Ovary (tissue), 7 donors: ENCODE measurements at regions not wholly inside any gene's neighbourhood (a gene's known extent, or its start where the extent isn't known, plus 50 kb on each side); places are given as distances from the start of the nearest gene placed in this dataset.

Experiments used
- DNase-seq, 5 donors: peaks; one replicate each; pipeline ENCODE4 v3.0.0-alpha.2; 2019 to 2020
- H3K27ac ChIP-seq, 2 donors: fragments of 200-600 bp; one replicate each; pipeline versions ENCODE4 v1.5.1 to v1.8.0; 2019 to 2022
- H3K27me3 ChIP-seq: fragments of 200-600 bp; one replicate; pipeline ENCODE4 v1.8.0; 2022
- H3K36me3 ChIP-seq: fragments of 200-600 bp; sonication (generic); one replicate; pipeline ENCODE4 v1.5.1; 2019
- H3K4me1 ChIP-seq: one replicate; pipeline ENCODE4 v1.8.1; 2013; ENCODE audit warnings: mild to moderate bottlenecking, moderate library complexity; ENCODE audit not compliant: insufficient read depth
- H3K4me3 ChIP-seq: fragments of 200-600 bp; sonication (generic); one replicate; pipeline ENCODE4 v1.5.1; 2017
- H3K9me3 ChIP-seq, 2 donors: fragments of 200-600 bp in 1 of 2; sonication (generic) in 1 of 2; one replicate each; pipeline versions ENCODE4 v1.5.1 to v1.8.1; 2013 to 2019; ENCODE audit warnings: mild to moderate bottlenecking in 1 of 2, moderate library complexity in 1 of 2
- EP300 ChIP-seq: sonication (generic); formaldehyde crosslinking; IDR thresholded peaks from one replicate; pipeline ENCODE4 v1.6.1; 2017; ENCODE audit warnings: antibody characterized with exemption
- POLR2A ChIP-seq: fragments of 450-650 bp; IDR thresholded peaks from one replicate; pipeline ENCODE4 v1.6.1; 2017; ENCODE audit warnings: antibody characterized with exemption, mild to moderate bottlenecking, moderate library complexity
- WGBS, 3 donors: extraction: QIAGEN DNeasy Blood & Tissue Kit in 1 of 3; methylation state at CpG; one replicate each; pipeline versions ENCODE4 v1.1.5 to v1.1.7; 2013 to 2017; 5-methylcytosine and 5-hydroxymethylcytosine counted together
- intact Hi-C, 4 donors: fragments of 100-400 bp; cut with DNase I; formaldehyde crosslinking; loops; one replicate each; pipeline versions ENCODE4 v1.11.0 to v1.15.1; 2022 to 2023
- TF ChIP-seq, protein P1 (sequence below), 3 donors: fragments of 450-650 bp in 2 of 3; fragments of 200-600 bp in 1 of 3; IDR thresholded peaks; one replicate each; pipeline versions ENCODE4 v1.5.1 to v1.8.0; 2016 to 2022; ENCODE audit warnings: antibody characterized with exemption in 3 of 3, mild to moderate bottlenecking in 1 of 3
- donor health status: DM: no; HTN: no; CAD: no; lungs with moderate emphysema.
- donor health status: DM: no; HTN: no; CAD: no.
- donor health status: Bipolar disorder and iron deficiency.
- donor health status: DM: no; HTN: no; CAD: no.
- donor health status: DM: yes; HTN: yes; CAD: no.

DNA sequence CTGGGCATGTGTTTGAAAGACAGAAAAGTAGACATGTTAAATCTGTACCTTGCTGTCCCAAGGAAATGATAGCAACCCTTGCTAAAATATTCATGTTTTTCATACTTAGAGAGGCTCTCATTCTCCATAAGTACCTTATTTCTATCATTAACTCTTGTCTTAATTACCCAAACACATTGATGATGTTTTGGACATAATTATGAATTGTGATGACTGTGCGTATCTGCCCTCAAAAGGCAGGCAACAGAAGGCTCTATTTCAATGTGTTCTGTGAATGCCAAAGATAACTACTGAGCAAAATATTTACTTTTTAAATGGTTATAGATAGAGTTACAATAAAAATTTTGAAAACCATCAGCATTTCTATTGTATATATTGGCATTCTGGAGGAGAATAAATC lies 1263.8 kb downstream of the ZPLD1 start:
- no peak overlapping the region for H3K27ac ChIP-seq
- no peaks in the 10 kb centered on the region for H3K27me3 ChIP-seq
- no peaks in the 10 kb centered on the region for H3K9me3 ChIP-seq
- intact Hi-C loops = no loop called here
- H3K4me1 ChIP-seq = no peaks in the 10 kb centered on the region
- H3K4me3 ChIP-seq = no peak overlapping the region
- 53 to 81% (median 76%) methylated on average over 1 of the region's 1 CpG for WGBS, 3 donors
- no peaks in the 10 kb centered on the region for H3K36me3 ChIP-seq
- DNase-seq = no peak
- TF ChIP-seq, protein P1, sequence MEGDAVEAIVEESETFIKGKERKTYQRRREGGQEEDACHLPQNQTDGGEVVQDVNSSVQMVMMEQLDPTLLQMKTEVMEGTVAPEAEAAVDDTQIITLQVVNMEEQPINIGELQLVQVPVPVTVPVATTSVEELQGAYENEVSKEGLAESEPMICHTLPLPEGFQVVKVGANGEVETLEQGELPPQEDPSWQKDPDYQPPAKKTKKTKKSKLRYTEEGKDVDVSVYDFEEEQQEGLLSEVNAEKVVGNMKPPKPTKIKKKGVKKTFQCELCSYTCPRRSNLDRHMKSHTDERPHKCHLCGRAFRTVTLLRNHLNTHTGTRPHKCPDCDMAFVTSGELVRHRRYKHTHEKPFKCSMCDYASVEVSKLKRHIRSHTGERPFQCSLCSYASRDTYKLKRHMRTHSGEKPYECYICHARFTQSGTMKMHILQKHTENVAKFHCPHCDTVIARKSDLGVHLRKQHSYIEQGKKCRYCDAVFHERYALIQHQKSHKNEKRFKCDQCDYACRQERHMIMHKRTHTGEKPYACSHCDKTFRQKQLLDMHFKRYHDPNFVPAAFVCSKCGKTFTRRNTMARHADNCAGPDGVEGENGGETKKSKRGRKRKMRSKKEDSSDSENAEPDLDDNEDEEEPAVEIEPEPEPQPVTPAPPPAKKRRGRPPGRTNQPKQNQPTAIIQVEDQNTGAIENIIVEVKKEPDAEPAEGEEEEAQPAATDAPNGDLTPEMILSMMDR (IDR thresholded peaks at IDR 0.05) = no peak
- TF ChIP-seq POLR2A (no peak), EP300 (no peak)

DNA sequence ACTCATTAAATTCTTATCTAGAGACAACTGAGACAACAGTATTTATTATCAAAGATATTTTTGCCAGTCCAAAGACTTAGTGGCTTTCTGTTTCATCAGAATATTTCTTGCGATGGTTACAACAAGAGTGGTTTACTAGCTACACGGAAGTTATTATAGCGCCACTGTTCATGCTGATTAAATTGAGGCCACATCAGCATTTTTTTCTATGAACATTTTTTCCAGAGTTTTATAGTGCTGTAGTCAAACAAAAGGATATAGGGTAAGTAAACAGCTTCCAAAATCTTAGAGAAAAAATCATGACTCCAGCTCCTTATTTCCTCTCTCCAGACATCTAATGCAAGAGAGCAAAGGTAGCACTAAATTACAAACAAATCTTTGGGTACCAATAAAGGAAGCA lies 1264.4 kb downstream of the ZPLD1 start:
- H3K27me3 ChIP-seq = no peaks in the 10 kb centered on the region
- no peaks in the 10 kb centered on the region for H3K36me3 ChIP-seq
- no peak overlapping the region for H3K4me3 ChIP-seq
- 61 to 88% (median 71%) methylated on average over 3 of the region's 3 CpGs for WGBS, 3 donors
- H3K4me1 ChIP-seq = no peaks in the 10 kb centered on the region
- no peak for DNase-seq
- H3K27ac ChIP-seq = no peak overlapping the region
- no peaks in the 10 kb centered on the region for H3K9me3 ChIP-seq
- TF ChIP-seq, protein P1 (IDR thresholded peaks at IDR 0.05) = no peak
- TF ChIP-seq EP300 = no peak
- intact Hi-C loops = no loop called here

DNA sequence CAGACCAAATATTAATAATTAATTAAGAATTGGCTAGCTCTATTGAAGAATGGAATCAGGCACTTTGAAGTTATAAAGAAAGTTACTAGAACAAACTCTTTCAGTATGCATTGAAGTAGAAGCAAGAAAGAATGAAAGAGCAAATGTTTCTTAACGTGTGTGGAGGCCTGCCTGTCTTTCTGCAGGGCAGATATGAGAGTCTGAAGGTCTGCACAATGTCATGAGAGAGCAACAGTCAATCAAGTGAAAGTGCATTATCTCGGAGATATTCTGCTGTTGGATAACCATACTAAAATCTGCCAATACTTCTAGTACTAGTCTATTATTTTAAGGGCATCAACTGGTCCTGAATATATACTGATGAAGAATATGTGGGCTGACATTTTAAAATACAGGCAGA lies 1270.8 kb downstream of the ZPLD1 start:
- H3K27ac ChIP-seq = no peak overlapping the region
- TF ChIP-seq POLR2A = no peak
- TF ChIP-seq, protein P1 (IDR thresholded peaks at IDR 0.05) = no peak
- no peak for TF ChIP-seq EP300
- intact Hi-C loops = no loop called here
- WGBS, 3 donors = 38 to 49% (median 42%) methylated on average over 2 of the region's 2 CpGs
- no peaks in the 10 kb centered on the region for H3K4me1 ChIP-seq
- H3K36me3 ChIP-seq = no peaks in the 10 kb centered on the region
- DNase-seq = no peak
- no peaks in the 10 kb centered on the region for H3K9me3 ChIP-seq
- no peak overlapping the region for H3K4me3 ChIP-seq
- H3K27me3 ChIP-seq = no peaks in the 10 kb centered on the region

DNA sequence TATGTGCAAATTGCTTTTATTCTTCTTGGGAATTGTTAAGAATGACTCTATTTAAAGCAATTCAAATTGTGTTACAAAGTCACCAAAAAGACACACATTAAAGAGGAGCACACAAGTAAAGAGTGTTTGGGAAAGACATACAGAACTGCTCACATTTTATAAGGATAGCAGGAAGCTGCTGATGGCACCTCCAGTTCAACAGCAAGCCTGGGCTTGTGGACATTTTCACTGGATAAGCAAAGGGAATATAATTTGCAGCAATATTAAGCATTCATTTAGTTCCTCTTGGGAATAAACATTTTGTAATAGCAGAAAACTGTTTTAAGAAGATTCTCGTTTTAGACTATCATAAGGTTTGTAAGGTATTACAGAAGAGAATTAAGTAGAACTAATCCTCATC lies 1271.9 kb downstream of the ZPLD1 start:
- no peaks in the 10 kb centered on the region for H3K27me3 ChIP-seq
- intact Hi-C loops = no loop called here
- no peaks in the 10 kb centered on the region for H3K4me1 ChIP-seq
- 41 to 61% (median 50%) methylated on average over 1 of the region's 1 CpG for WGBS, 3 donors
- H3K4me3 ChIP-seq = no peak overlapping the region
- no peaks in the 10 kb centered on the region for H3K9me3 ChIP-seq
- no peak overlapping the region for H3K27ac ChIP-seq
- no peaks in the 10 kb centered on the region for H3K36me3 ChIP-seq
- TF ChIP-seq POLR2A = no peak
- TF ChIP-seq, protein P1 (IDR thresholded peaks at IDR 0.05) = no peak
- no peak for TF ChIP-seq EP300
- DNase-seq = no peak

DNA sequence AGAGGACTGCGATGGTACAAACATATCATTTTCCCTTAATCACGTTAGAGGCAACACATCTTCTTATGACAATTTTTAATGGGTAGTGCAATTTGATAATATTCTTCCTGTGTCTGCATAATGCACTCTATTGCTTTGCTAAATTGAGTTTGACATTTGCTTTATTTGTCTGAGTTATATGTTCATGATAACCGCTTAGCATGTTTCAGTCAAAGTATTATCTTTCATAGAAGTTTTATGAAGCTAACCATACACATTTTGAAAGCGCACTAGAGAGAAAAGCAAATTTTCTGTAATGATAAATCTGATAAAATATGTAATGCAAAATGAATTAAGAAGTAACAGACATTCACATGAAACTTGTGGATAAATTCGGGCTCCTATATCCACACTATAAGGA lies 1276.9 kb downstream of the ZPLD1 start:
- Histone ChIP-seq H3K4me1 (no peaks in the 10 kb centered on the region), H3K27ac (no peak overlapping the region), H3K27me3 (no peaks in the 10 kb centered on the region), H3K4me3 (no peak overlapping the region), H3K36me3 (no peaks in the 10 kb centered on the region), H3K9me3 (no peaks in the 10 kb centered on the region)
- TF ChIP-seq EP300 (no peak), POLR2A (no peak)
- TF ChIP-seq, protein P1 (IDR thresholded peaks at IDR 0.05) = no peak
- no peak for DNase-seq
- intact Hi-C loops = no loop called here
- WGBS, 3 donors = 90 to 91% (median 90%) methylated on average over 5 of the region's 5 CpGs
